ENCODE measurements at regions not wholly inside any gene's neighbourhood (a gene's known extent, or its start where the extent isn't known, plus 50 kb on each side); places are given as distances from the start of the nearest gene placed in this dataset.

DNA sequence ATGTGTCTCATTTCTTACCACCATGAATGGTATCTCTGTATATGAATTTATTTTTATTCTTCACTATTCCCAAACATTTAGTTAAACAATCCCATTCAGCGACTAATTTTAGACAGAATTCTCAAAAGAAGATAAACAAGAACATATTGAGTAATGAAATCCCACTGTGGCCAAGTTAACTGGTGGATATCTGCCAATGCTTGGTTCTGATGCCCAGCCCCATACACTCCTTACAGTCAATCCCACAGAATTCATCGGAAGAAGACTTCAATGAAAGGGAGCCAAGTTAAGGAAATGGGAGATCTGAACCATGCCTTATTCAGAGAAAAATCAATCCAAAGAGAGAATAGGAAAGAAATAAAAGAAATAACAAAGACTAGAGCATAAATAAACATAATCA lies 518.0 kb downstream of the XPNPEP1 start:
- TF ChIP-seq CTCF (IDR thresholded peaks at IDR 0.05): no peak
- Histone ChIP-seq H3K27me3 (no peaks in the 10 kb centered on the region), H3K9me3 (no peaks in the 10 kb centered on the region), H3K4me3 (ENCODE audit: low read depth in 1 of 2, low read length in 1 of 2) (no peak overlapping the region), H3K4me1 (ENCODE audit: control insufficient read depth in 1 of 2, insufficient read depth in 1 of 2, low read depth in 1 of 2, low read length in 1 of 2) (no peaks in the 10 kb centered on the region), H3K36me3 (no peaks in the 10 kb centered on the region), H3K27ac (no peak overlapping the region)

- no peaks in the 10 kb centered on the region for H3K27me3 ChIP-seq
- H3K36me3 ChIP-seq: no peaks in the 10 kb centered on the region
- no peak for TF ChIP-seq CTCF (IDR thresholded peaks at IDR 0.05)
- H3K27ac ChIP-seq: no peak overlapping the region
- H3K9me3 ChIP-seq: no peaks in the 10 kb centered on the region
- no peaks in the 10 kb centered on the region for H3K4me1 ChIP-seq (ENCODE audit: control insufficient read depth in 1 of 2, insufficient read depth in 1 of 2, low read depth in 1 of 2, low read length in 1 of 2)
- no peak overlapping the region for H3K4me3 ChIP-seq (ENCODE audit: low read depth in 1 of 2, low read length in 1 of 2)
These were observed 519.8 kb downstream of the XPNPEP1 start for GRCh38 chr10:109403551-109403950.

- Histone ChIP-seq H3K4me3 (ENCODE audit: low read depth in 1 of 2, low read length in 1 of 2) (no peak overlapping the region), H3K36me3 (no peaks in the 10 kb centered on the region), H3K27ac (no peak overlapping the region), H3K4me1 (ENCODE audit: control insufficient read depth in 1 of 2, insufficient read depth in 1 of 2, low read depth in 1 of 2, low read length in 1 of 2) (no peaks in the 10 kb centered on the region), H3K27me3 (no peaks in the 10 kb centered on the region), H3K9me3 (no peaks in the 10 kb centered on the region)
- no peak for TF ChIP-seq CTCF (IDR thresholded peaks at IDR 0.05)
These were observed 529.9 kb downstream of the XPNPEP1 start for GRCh38 chr10:109393425-109393824.

- H3K27me3 ChIP-seq: no peaks in the 10 kb centered on the region
- H3K9me3 ChIP-seq: no peaks in the 10 kb centered on the region
- H3K36me3 ChIP-seq: no peaks in the 10 kb centered on the region
- no peak overlapping the region for H3K27ac ChIP-seq
- no peak overlapping the region for H3K4me3 ChIP-seq (ENCODE audit: low read depth in 1 of 2, low read length in 1 of 2)
- no peak for TF ChIP-seq CTCF (IDR thresholded peaks at IDR 0.05)
- no peaks in the 10 kb centered on the region for H3K4me1 ChIP-seq (ENCODE audit: control insufficient read depth in 1 of 2, insufficient read depth in 1 of 2, low read depth in 1 of 2, low read length in 1 of 2)
These were observed 536.4 kb downstream of the XPNPEP1 start for GRCh38 chr10:109386921-109387320.

DNA sequence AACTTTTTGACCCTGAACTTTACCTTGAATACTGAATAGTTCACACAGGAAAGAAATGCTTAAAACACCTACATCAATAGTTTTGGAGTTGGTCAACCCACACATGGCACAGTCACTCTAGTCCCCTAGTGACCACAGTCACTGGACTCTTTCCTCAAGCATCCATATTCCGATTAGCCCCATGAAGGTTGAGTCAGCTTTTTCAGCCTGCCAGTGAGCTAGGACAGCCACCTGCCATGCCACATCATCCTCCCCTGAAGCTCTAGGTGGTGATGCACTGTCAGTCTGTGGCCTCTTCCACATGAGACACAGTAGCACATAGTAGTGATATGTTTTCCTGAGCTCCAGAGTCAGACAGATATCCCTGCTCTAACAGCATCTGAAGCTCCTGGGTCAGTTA lies 537.2 kb downstream of the XPNPEP1 start:
- Histone ChIP-seq H3K9me3 (no peaks in the 10 kb centered on the region), H3K27me3 (no peaks in the 10 kb centered on the region), H3K4me3 (ENCODE audit: low read depth in 1 of 2, low read length in 1 of 2) (no peak overlapping the region), H3K27ac (no peak overlapping the region), H3K4me1 (ENCODE audit: control insufficient read depth in 1 of 2, insufficient read depth in 1 of 2, low read depth in 1 of 2, low read length in 1 of 2) (no peaks in the 10 kb centered on the region), H3K36me3 (no peaks in the 10 kb centered on the region)
- TF ChIP-seq CTCF (IDR thresholded peaks at IDR 0.05): no peak

GRCh38 chr10:109379186-109379585 lies 544.1 kb downstream of the XPNPEP1 start:
- no peaks in the 10 kb centered on the region for H3K9me3 ChIP-seq
- no peak overlapping the region for H3K27ac ChIP-seq
- H3K4me3 ChIP-seq (ENCODE audit: low read depth in 1 of 2, low read length in 1 of 2): no peak overlapping the region
- no peak for TF ChIP-seq CTCF (IDR thresholded peaks at IDR 0.05)
- H3K4me1 ChIP-seq (ENCODE audit: control insufficient read depth in 1 of 2, insufficient read depth in 1 of 2, low read depth in 1 of 2, low read length in 1 of 2): no peaks in the 10 kb centered on the region
- no peaks in the 10 kb centered on the region for H3K27me3 ChIP-seq
- no peaks in the 10 kb centered on the region for H3K36me3 ChIP-seq
